Activated naive CD8-positive, alpha-beta T cell treated with anti-CD3 and anti-CD28 coated beads, Interleukin-2, amount 50 U/mL, for 24 hours (primary cell): ENCODE measurements at regions not wholly inside any gene's neighbourhood (a gene's known extent, or its start where the extent isn't known, plus 50 kb on each side); places are given as distances from the start of the nearest gene placed in this dataset.
"Not testable (repeated sequence)": the region's sequence is repeated elsewhere in the genome, so short reads cannot be mapped to it uniquely, and the experiment has no call there.

ENCODE experiments used
- ATAC-seq: fragments of 150-1000 bp; cut with Tn5 transposase; one replicate; pipeline ENCODE4 v1.10.0; 2021
- DNase-seq: peaks from one replicate; pipeline ENCODE4 v3.0.0; 2021
- H3K27ac Mint-ChIP-seq: one replicate; pipeline ENCODE4 v1.8.0; 2021; ENCODE audit warnings: mild to moderate bottlenecking, mixed read lengths
- H3K27me3 Mint-ChIP-seq: one replicate; pipeline ENCODE4 v1.8.0; 2021; ENCODE audit warnings: mixed read lengths
- H3K36me3 Mint-ChIP-seq: one replicate; pipeline ENCODE4 v1.8.0; 2021; ENCODE audit warnings: low read depth, mixed read lengths
- H3K4me1 Mint-ChIP-seq: one replicate; pipeline ENCODE4 v1.8.0; 2021; ENCODE audit warnings: mixed read lengths
- H3K4me3 Mint-ChIP-seq: one replicate; pipeline ENCODE4 v1.8.0; 2021; ENCODE audit warnings: mild to moderate bottlenecking, moderate library complexity, mixed read lengths
- H3K9me3 Mint-ChIP-seq: one replicate; pipeline ENCODE4 v1.8.0; 2021; ENCODE audit warnings: mixed read lengths

DNA sequence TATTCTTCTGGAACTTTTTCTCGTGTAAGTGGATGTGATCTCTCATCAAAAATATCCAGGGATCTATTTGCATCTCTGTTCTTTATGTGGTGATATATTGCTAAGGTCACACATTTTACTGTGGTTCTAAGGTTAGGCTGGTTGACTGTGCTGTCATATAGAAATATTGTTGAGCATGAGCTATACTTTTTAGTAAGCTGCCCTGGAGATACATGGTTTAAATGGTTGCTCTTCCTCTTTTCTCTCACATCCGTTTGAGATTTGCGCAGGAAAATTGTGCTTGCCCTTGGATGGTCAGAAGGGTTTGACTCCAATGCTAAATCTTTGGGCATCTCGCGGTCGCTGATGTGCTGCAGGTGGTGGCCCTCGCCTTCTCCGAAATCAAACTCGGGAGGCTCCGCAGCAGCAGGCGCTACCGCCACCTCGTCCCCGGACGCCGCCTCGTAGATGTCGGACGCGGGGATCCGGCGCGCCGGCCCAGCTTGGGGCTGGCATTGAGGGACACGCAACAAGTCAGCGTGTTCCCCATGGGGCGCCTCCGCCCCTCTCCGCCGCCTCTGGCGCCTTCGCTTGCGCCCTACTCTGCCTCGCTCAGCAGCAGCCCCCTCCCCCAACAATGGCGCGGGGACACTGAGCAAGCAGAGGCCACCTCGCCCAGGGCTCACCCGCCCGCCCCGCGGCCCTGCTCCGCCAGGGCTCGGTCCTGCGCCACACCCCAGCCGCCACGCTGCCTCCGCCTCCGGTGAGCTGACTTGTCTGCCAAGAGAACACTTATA is 154.5 kb downstream of the MSN start:
- H3K27me3 Mint-ChIP-seq: peaks cover 2% of the 10 kb centered on the region
- no peaks in the 10 kb centered on the region for H3K9me3 Mint-ChIP-seq
- DNase-seq: peak; percentile 41
- H3K27ac Mint-ChIP-seq: peak overlapping the region; percentile 64
- peak; percentile 81 for ATAC-seq
- peaks cover 10% of the 10 kb centered on the region for H3K4me1 Mint-ChIP-seq
- H3K4me3 Mint-ChIP-seq: peak overlapping the region; percentile 65
- H3K36me3 Mint-ChIP-seq: no peaks in the 10 kb centered on the region

DNA sequence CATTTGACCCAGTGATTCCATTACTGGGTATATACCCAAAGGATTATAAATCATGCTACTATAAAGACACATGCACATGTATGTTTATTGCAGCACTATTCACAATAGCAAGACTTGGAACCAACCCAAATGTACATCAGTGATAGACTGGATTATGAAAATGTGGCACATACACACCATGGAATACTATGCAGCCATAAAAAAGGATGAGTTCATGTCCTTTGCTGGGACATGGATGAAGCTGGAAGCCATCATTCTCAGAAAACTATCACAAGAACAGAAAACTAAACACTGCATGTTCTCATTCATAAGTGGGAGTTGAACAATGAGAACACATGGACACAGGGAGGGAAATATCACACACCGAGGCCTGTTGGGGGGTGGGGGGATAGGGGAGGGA is 152.5 kb downstream of the MSN start:
- DNase-seq, H3K4me3 Mint-ChIP-seq, H3K27me3 Mint-ChIP-seq, H3K9me3 Mint-ChIP-seq, H3K36me3 Mint-ChIP-seq, H3K4me1 Mint-ChIP-seq, H3K27ac Mint-ChIP-seq, ATAC-seq: not testable (repeated sequence)

DNA sequence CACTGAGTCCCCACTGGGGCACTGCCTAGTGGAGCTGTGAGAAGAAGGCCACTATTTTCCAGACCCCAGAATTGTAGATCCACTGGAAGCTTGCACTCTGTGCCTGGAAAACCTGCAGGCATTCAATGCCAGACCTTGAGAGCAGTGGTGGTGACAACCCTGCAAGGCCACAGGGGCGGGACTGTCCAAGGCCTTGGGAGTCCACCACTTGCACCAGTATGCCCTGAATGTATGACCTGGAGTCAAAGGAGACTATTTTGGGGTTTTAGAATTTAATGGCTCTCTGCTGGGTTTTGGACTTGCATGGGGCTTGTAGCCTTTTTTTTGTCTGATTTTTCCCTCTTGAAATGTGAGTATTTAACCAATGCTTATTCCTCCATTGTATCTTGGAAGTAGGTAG is 145.8 kb downstream of the MSN start:
- Mint-ChIP-seq H3K4me3 (no peak overlapping the region), H3K4me1 (no peaks in the 10 kb centered on the region), H3K27ac (no peak overlapping the region)

DNA sequence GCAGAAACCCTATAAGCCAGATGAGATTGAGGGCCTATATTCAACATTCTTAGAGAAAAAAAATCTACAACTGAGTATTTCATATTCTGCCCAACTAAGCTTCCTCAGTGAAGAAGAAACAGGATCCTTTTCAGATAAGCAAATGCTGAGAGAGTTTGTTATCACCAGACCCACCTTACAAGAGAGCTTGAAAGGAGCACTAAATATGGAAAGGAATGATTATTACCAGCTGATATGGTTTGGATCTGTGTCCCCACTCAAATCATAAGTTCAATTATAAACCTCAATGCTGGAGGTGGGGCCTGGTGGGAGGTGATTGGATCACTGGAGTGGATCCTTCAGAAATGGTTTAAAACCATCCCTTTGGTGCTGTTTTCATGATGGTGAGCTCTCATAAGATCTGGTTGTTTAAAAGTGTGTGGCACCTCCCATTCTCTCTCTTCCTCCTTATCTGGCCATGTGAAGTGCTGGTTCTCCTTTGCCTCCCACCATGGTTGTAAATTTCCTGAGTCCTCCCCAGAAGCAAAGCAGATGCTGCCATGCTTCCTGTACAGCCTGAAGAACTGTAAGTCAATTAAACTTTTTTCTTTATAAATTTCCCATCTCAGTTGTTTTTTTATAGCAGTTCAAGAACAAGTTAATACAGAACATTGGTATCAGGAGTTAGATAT is 144.2 kb downstream of the MSN start:
- no peak overlapping the region for H3K27ac Mint-ChIP-seq
- ATAC-seq: no peak
- H3K4me1 Mint-ChIP-seq: no peaks in the 10 kb centered on the region
- H3K4me3 Mint-ChIP-seq: no peak overlapping the region
- H3K27me3 Mint-ChIP-seq: no peaks in the 10 kb centered on the region
- no peak for DNase-seq
- H3K36me3 Mint-ChIP-seq: no peaks in the 10 kb centered on the region
- peaks cover 11% of the 10 kb centered on the region for H3K9me3 Mint-ChIP-seq

More for the DNA sequence above, 145.8 kb downstream of the MSN start:
- DNase-seq: no peak
- no peaks in the 10 kb centered on the region for H3K36me3 Mint-ChIP-seq
- H3K9me3 Mint-ChIP-seq: peaks cover 11% of the 10 kb centered on the region
- H3K27me3 Mint-ChIP-seq: no peaks in the 10 kb centered on the region
- ATAC-seq: no peak
